Colon (tissue), 2 donors: ENCODE measurements at regions not wholly inside any gene's neighbourhood (a gene's known extent, or its start where the extent isn't known, plus 50 kb on each side); places are given as distances from the start of the nearest gene placed in this dataset.

Source experiments
- FAIRE-seq: peaks from 2 replicates; lab custom pipeline; 2012; peaks lifted over from hg19 to GRCh38; lab: Jason Lieb, UNC
- donor health status: control.
- donor health status: control.

DNA sequence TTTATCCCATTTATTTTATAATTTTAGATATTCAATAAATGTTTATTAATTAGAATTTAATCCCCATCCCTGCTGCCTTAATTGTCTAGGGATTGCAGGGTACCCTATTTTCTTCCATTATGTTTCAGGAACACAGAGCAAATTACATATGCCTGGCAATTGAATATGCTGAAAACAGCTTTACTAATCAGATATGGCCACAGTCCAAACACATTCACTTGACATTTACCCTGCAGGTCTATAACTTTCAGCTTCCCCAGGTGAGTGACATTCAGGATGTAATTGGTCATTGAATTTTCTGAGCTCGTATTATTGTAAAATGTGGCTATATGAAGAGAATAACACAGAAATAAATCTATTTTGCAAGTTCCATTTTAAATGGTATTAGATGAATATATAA lies 218.7 kb upstream of the NDST4 start:
- no peak for FAIRE-seq

DNA sequence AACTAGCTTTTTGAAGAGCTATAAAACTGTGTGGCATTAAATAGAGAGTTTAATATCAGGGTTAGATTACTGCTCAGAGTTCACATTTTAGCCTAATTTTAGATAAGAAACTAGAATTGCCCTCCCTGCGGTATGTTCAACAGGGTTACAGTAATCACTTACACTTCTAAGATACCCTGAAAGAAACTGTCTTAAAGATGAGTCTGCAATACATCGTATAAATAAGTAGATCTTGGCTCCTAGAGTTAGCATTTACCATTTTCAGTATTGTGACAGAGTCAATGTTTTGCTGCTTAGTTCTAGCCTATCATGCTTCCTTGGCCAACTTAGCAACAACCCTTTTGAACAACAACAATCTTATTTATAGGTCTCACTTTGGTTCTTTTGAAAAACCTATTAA lies 217.8 kb upstream of the NDST4 start:
- FAIRE-seq = no peak

DNA sequence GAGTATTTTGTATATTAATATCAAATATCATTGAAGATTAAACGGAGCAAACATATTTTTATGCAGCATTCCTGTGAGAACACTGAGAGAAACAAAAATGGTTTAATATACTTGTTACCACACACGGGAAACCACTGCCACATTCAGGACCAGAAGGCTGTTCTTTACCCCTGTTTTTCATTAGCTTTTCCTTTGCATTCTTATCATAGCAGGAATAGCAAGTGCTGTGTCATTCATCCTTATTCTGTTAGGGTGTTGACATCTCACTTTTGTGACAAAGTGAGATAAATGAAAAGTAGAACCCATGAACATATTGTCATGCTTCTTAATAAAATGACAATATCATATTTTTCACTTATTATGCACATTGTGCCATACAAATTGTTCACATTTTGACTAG lies 212.4 kb upstream of the NDST4 start:
- FAIRE-seq = no peak

DNA sequence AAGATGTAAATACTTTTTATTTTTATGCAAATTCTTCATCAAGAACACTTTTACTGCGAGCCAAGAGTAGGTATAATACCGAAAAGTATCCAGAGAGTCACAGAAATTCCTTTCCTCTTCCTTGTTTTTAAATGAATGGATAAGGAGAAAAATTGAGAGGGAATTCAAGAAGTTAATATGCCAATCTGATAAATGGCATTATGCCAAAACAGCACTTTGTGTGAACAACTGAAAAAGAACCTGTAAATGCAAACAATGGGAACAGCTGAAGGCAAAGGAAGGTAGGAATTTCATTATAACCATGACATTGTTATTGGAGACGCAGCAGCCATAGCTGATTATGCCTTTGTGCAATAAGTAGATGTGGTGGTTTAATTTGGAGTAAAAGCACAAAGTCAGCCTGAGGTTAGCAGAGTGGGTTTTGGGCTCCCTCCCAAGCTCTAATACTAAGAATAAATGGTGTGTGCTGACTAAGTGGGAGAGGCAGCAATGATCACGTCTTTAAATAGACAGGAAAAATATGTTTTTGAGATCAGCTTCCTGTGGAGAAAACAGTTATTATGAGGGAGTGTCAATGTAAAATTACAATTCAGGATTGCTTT lies 209.8 kb upstream of the NDST4 start:
- no peak for FAIRE-seq

GRCh38 chr4:115315182-115315581 lies 201.8 kb upstream of the NDST4 start:
- FAIRE-seq = no peak

- no peak for FAIRE-seq
Observed at GRCh38 chr4:115310641-115311040, 197.2 kb upstream of the NDST4 start.

DNA sequence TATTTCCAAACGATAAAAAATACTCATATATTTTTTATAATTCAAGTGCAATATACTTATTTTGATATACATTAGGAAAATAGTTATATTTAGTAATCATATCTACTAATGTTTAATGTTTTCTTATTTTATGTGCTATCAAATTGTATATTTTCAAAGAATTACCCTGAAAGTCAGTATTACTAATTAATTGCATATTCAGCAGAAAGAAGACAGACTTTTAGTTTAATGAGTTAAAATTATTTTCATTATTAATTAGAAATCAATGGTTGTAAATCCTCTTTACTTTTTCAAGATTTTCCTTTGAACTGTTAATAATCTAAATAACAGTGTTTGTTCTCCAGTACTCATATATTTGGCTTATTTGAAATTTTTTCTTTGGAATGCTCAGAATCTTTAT lies 181.3 kb upstream of the NDST4 start:
- FAIRE-seq = peak; percentile 77

GRCh38 chr4:115293093-115293462 lies 179.7 kb upstream of the NDST4 start:
- no peak for FAIRE-seq

- FAIRE-seq = no peak
Observed at GRCh38 chr4:115292320-115293092, 179.1 kb upstream of the NDST4 start.

GRCh38 chr4:115287426-115287825 lies 174.0 kb upstream of the NDST4 start:
- no peak for FAIRE-seq

- no peak for FAIRE-seq
Observed at GRCh38 chr4:115279330-115279729, 165.9 kb upstream of the NDST4 start.

- FAIRE-seq = no peak
Observed at GRCh38 chr4:115278830-115279229, 165.4 kb upstream of the NDST4 start.

- FAIRE-seq = no peak
Observed at GRCh38 chr4:115275615-115276014, 162.2 kb upstream of the NDST4 start.

GRCh38 chr4:115274545-115274944 lies 161.1 kb upstream of the NDST4 start:
- FAIRE-seq = no peak

GRCh38 chr4:115272594-115272993 lies 159.2 kb upstream of the NDST4 start:
- FAIRE-seq = no peak

GRCh38 chr4:115272185-115272584 lies 158.8 kb upstream of the NDST4 start:
- FAIRE-seq = no peak

DNA sequence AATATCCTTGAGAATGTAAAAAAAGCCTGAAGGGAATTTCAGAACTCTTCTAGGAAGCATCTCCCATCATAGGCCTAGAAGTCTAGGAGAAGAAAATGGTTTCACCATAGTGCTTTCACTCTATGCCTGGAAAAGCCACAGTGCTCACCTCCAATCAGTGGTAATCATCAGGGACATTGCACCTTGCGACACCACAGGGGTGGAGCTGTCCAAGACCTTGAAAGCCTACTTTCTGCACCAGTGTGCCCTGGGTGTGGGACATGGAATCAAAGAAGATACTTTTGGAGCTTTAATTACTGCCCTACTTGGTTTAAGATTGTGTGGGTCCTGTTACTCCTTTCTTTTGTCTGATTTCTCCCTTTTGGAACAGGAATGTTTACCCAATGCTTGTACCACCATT lies 146.8 kb upstream of the NDST4 start:
- FAIRE-seq = no peak

DNA sequence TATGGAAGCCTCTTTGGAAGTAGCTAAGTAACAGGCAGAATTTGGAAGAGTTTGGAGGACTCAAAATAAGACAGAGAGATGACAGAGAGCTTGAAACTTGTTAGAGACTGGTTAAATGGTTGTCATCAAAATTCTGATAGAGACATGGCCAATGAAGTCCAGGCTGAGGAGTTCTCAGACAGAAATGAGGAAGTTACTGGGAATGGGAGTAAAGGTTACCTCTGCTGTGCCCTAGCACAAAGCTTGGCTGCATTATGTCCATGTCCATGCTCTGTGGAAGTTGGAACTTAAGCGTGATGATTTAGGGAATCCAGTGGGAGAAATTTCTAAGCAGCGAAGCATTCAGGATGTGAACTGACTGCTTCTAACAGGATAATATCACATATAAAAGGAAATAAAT lies 146.2 kb upstream of the NDST4 start:
- no peak for FAIRE-seq

DNA sequence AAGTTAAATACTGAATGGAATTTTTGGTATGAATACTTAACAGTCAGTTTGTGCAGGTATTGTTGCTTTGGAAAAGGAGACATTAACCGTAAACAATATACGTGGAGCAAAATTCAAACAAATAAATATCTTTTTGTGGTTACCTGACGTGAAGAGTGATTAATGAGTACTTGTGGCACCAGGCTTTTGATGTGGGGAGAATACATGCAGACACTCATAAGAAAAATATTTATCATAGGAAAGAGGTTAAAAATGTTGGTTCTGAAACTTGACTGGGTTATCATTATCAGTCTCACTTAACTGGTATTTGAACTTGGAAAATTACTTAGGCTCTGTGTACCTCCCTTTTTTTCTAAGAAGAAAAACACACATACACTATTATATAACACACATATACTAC lies 136.4 kb upstream of the NDST4 start:
- FAIRE-seq = no peak

DNA sequence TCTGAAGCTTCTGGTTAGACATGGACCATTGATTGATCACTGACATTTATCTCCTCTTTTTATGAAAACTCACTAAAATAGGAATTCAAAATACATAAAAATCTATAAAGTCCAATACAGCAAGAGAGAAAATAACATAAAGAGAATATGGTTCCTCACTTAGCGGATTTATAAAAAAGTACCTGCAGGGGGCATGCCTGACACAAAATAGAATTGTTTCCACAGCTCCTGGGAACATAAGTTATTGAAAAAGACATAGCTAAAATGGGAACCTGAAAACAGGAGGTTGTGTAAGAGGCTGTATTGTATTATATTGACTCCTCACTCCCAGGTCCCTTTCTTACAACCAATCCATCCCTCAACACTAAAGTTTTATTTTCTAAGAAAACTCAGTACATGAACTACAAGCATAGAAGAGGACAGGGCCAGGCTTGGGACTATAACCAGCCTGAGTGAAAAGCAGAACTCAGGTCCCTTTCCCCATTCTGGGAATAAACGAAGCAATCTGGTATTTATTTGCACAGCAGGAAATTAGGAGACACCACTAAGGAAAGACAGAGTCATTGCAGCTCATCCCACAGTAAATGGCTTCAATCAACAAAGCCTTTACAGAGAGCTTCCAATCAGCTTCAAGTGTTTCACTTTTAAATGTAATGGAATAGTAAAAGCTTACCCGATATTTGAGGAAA lies 121.1 kb upstream of the NDST4 start:
- FAIRE-seq = no peak

DNA sequence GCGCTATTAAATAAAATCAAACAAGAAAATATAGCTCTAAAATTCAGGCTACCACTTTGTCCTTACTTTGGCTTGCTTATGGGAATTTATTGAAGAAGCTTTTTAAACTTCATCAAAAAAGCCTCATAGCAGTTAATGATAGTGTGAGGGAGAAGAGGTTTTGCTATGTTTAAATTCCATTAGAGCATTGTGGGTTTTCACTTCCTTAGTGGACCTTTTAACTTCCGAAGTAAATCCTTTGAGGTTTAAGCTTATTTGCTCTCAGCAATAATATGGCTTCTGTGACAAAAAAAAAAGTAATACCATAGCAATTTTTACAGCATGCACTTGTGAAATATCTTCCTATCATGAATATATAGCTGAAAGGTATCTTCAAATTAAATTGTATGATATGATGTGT lies 120.2 kb upstream of the NDST4 start:
- FAIRE-seq = no peak

GRCh38 chr4:115229873-115230272 lies 116.5 kb upstream of the NDST4 start:
- no peak for FAIRE-seq

- FAIRE-seq = no peak
Observed at GRCh38 chr4:115228851-115229250, 115.4 kb upstream of the NDST4 start.

DNA sequence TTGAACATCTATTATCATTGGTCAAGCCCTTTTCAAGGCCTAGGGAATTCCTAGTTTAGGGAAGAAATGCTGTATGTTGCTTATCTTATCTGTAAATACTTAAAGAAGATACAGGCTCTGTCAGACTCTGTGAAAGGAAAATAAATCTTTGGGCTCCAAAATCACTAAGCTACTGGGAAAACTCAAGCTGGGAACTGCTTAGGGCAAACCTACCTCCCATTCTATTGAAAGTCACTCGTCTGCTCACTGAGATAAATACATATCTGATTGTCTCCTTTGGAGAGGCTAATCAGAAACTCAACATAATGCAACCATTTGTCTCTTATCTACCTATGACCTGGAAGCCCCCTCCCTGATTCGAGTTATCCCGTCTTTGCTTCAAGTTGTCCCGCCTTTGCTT lies 108.6 kb upstream of the NDST4 start:
- no peak for FAIRE-seq
